CD14-positive monocyte (primary cell): ENCODE measurements at regions not wholly inside any gene's neighbourhood (a gene's known extent, or its start where the extent isn't known, plus 50 kb on each side); places are given as distances from the start of the nearest gene placed in this dataset.

Source experiments
- DNase-seq, 3 donors: peaks; one replicate each; pipeline ENCODE4 v3.0.0-alpha.2; 2011 to 2022
- H2AFZ ChIP-seq: 2 replicates; pipeline ENCODE4 v1.6.0; 2012; ENCODE audit warnings: mild to moderate bottlenecking, low read depth, low read length, inconsistent platforms; ENCODE audit not compliant: insufficient read depth, poor library complexity, severe bottlenecking
- H3K27ac ChIP-seq, 2 donors: 1 replicate in 1 of 2; 2 replicates in 1 of 2; pipeline ENCODE4 v1.5.1; 2012 to 2013; ENCODE audit warnings: low read length in 2 of 2, control low read depth in 1 of 2, inconsistent platforms in 1 of 2, low read depth in 1 of 2, mild to moderate bottlenecking in 1 of 2
- H3K27me3 ChIP-seq, 2 donors: one replicate each; pipeline versions ENCODE4 v1.6.0 to v1.6.1; 2011 to 2013; ENCODE audit warnings: low read length in 2 of 2; ENCODE audit not compliant: control insufficient read depth in 2 of 2, insufficient read depth in 2 of 2
- H3K36me3 ChIP-seq, 2 donors: replicated peaks in 1 of 2; 1 replicate in 1 of 2; 2 replicates in 1 of 2; pipeline versions ENCODE4 v1.5.1 to v1.6.1; 2012 to 2013; ENCODE audit warnings: low read length in 2 of 2, control low read depth in 1 of 2, inconsistent platforms in 1 of 2, mild to moderate bottlenecking in 1 of 2; ENCODE audit not compliant: insufficient read depth in 2 of 2, control insufficient read depth in 1 of 2
- H3K4me1 ChIP-seq, 2 donors: 1 replicate in 1 of 2; 2 replicates in 1 of 2; pipeline versions ENCODE4 v1.5.1 to v1.6.1; 2012 to 2013; ENCODE audit warnings: low read length in 2 of 2, control low read depth in 1 of 2, inconsistent platforms in 1 of 2, mild to moderate bottlenecking in 1 of 2, moderate library complexity in 1 of 2; ENCODE audit not compliant: insufficient read depth in 2 of 2, control insufficient read depth in 1 of 2
- H3K4me2 ChIP-seq: replicated peaks from 2 replicates; pipeline ENCODE3; 2012; ENCODE audit warnings: low read length, moderate library complexity, mild to moderate bottlenecking; ENCODE audit not compliant: poor library complexity, severe bottlenecking; ENCODE audit errors: extremely low read depth
- H3K4me3 ChIP-seq, 3 experiments: fragments of 200-600 bp in 1 of 3; sonication (generic) in 1 of 3; replicated peaks in 1 of 3; 1 replicate in 2 of 3; 2 replicates in 1 of 3; pipeline ENCODE4 v1.5.1; 2011 to 2013; ENCODE audit warnings: low read length in 3 of 3, mild to moderate bottlenecking in 3 of 3, control low read depth in 2 of 3, low read depth in 2 of 3, inconsistent platforms in 1 of 3, moderate library complexity in 1 of 3
- H3K79me2 ChIP-seq: 2 replicates; pipeline ENCODE4 v1.6.0; 2012; ENCODE audit warnings: mild to moderate bottlenecking, control low read depth, inconsistent platforms, low read length, moderate library complexity; ENCODE audit not compliant: insufficient read depth
- H3K9ac ChIP-seq: 2 replicates; pipeline ENCODE4 v1.6.0; 2017; ENCODE audit warnings: low read length, mild to moderate bottlenecking; ENCODE audit not compliant: insufficient read depth, poor library complexity, severe bottlenecking
- H3K9me3 ChIP-seq, 2 donors: replicated peaks in 1 of 2; 1 replicate in 1 of 2; 2 replicates in 1 of 2; pipeline versions ENCODE4 v1.5.1 to v1.6.1; 2012 to 2013; ENCODE audit warnings: low read length in 2 of 2, control low read depth in 1 of 2; ENCODE audit not compliant: control insufficient read depth in 1 of 2, insufficient read depth in 1 of 2
- H4K20me1 ChIP-seq: 2 replicates; pipeline ENCODE4 v1.6.0; 2012; ENCODE audit warnings: mild to moderate bottlenecking, low read length, control low read depth, moderate library complexity; ENCODE audit not compliant: insufficient read depth
- H3K27ac Mint-ChIP-seq, 7 donors: one replicate each; pipeline ENCODE4 v1.8.0; 2020; ENCODE audit warnings: mild to moderate bottlenecking in 7 of 7, mixed read lengths in 7 of 7, moderate library complexity in 6 of 7, inconsistent platforms in 2 of 7
- H3K27me3 Mint-ChIP-seq, 3 donors: one replicate each; pipeline ENCODE4 v1.8.0; 2021 to 2022; ENCODE audit warnings: low read depth in 3 of 3, mild to moderate bottlenecking in 3 of 3, mixed read lengths in 3 of 3, moderate library complexity in 3 of 3, inconsistent platforms in 1 of 3
- H3K36me3 Mint-ChIP-seq, 2 donors: one replicate each; pipeline ENCODE4 v1.8.0; 2020; ENCODE audit warnings: mixed read lengths in 2 of 2, inconsistent platforms in 1 of 2, mild to moderate bottlenecking in 1 of 2
- H3K4me1 Mint-ChIP-seq: one replicate; pipeline ENCODE4 v1.8.0; 2020; ENCODE audit warnings: mild to moderate bottlenecking, mixed read lengths
- H3K4me3 Mint-ChIP-seq, 2 donors: one replicate each; pipeline ENCODE4 v1.8.0; 2020; ENCODE audit warnings: mild to moderate bottlenecking in 2 of 2, mixed read lengths in 2 of 2, moderate library complexity in 1 of 2
- H3K9me3 Mint-ChIP-seq, 7 donors: one replicate each; pipeline ENCODE4 v1.8.0; 2020 to 2022; ENCODE audit warnings: mixed read lengths in 7 of 7, mild to moderate bottlenecking in 6 of 7, moderate library complexity in 6 of 7, inconsistent platforms in 2 of 7
- CTCF ChIP-seq: fragments of 200-600 bp; IDR thresholded peaks from one replicate; pipeline ENCODE4 v1.8.0; 2022; ENCODE audit warnings: antibody characterized with exemption, mild to moderate bottlenecking
- WGBS: methylation state at CpG from one replicate; pipeline ENCODE4 v1.1.5; 2013; ENCODE audit warnings: missing lambda C conversion rate; ENCODE audit not compliant: insufficient coverage; 5-methylcytosine and 5-hydroxymethylcytosine counted together
- intact Hi-C, 2 donors: fragments of 100-400 bp; cut with micrococcal nuclease; formaldehyde crosslinking; loops; one replicate each; pipeline versions ENCODE4 v1.15.0 to v1.15.1; 2023

GRCh38 chr21:25343774-25344545 is 263.3 kb downstream of the MRPL39 start:
- H3K4me1 Mint-ChIP-seq = no peaks in the 10 kb centered on the region

GRCh38 chr21:25342816-25343215 is 264.5 kb downstream of the MRPL39 start:
- no CpG with 5 or more reads among the region's 1 CpG for WGBS
- H3K9me3 Mint-ChIP-seq = peaks cover under 1 to 4% (median 3%) of the 10 kb centered on the region in 7 donors
- no peaks in the 10 kb centered on the region for H3K4me1 ChIP-seq
- no peaks in the 10 kb centered on the region for H3K79me2 ChIP-seq
- H3K9me3 ChIP-seq = no peaks in the 10 kb centered on the region
- H3K4me3 Mint-ChIP-seq = no peak overlapping the region
- intact Hi-C loops = no loop called here
- no peak overlapping the region for H3K4me3 ChIP-seq
- no peak overlapping the region for H3K27ac Mint-ChIP-seq
- no peaks in the 10 kb centered on the region for H3K27me3 ChIP-seq
- H3K9ac ChIP-seq = no peak overlapping the region
- H3K36me3 Mint-ChIP-seq = no peaks in the 10 kb centered on the region
- no peaks in the 10 kb centered on the region for H3K4me1 Mint-ChIP-seq
- H3K4me2 ChIP-seq = no peak overlapping the region
- H3K27ac ChIP-seq = no peak overlapping the region
- no peaks in the 10 kb centered on the region for H4K20me1 ChIP-seq
- no peak overlapping the region for H2AFZ ChIP-seq
- DNase-seq = no peak
- H3K36me3 ChIP-seq = no peaks in the 10 kb centered on the region
- TF ChIP-seq CTCF = no peak
- H3K27me3 Mint-ChIP-seq = peaks cover under 1 to 5% (median 2%) of the 10 kb centered on the region in 3 donors

More at GRCh38 chr21:25343774-25344545, 263.3 kb downstream of the MRPL39 start:
- H3K27ac ChIP-seq = no peak overlapping the region
- no peaks in the 10 kb centered on the region for H4K20me1 ChIP-seq
- no peaks in the 10 kb centered on the region for H3K79me2 ChIP-seq
- no peak for DNase-seq
- H3K27ac Mint-ChIP-seq = no peak overlapping the region
- no peak overlapping the region for H2AFZ ChIP-seq
- no peaks in the 10 kb centered on the region for H3K9me3 ChIP-seq
- H3K4me1 ChIP-seq = no peaks in the 10 kb centered on the region
- no peaks in the 10 kb centered on the region for H3K36me3 Mint-ChIP-seq
- peaks cover 2 to 5% (median 2%) of the 10 kb centered on the region in 3 donors for H3K27me3 Mint-ChIP-seq
- no peak overlapping the region for H3K4me2 ChIP-seq
- TF ChIP-seq CTCF = no peak
- intact Hi-C loops = no loop called here
- WGBS = 100% methylated on average over 2 of the region's 10 CpGs
- H3K4me3 ChIP-seq = no peak overlapping the region
- H3K4me3 Mint-ChIP-seq = no peak overlapping the region
- H3K9me3 Mint-ChIP-seq = peaks cover 3 to 8% (median 3%) of the 10 kb centered on the region in 7 donors
- H3K27me3 ChIP-seq = no peaks in the 10 kb centered on the region
- H3K36me3 ChIP-seq = no peaks in the 10 kb centered on the region
- no peak overlapping the region for H3K9ac ChIP-seq
